OCI-LY3 (cell line): ENCODE measurements at regions not wholly inside any gene's neighbourhood (a gene's known extent, or its start where the extent isn't known, plus 50 kb on each side); places are given as distances from the start of the nearest gene placed in this dataset.

ENCODE experiments used
- EZH2phosphoT487 ChIP-seq: fragments of 200-600 bp; shearing (Covaris generic); IDR thresholded peaks from 2 replicates; pipeline ENCODE4 v1.6.1; 2018; ENCODE audit warnings: antibody characterized with exemption, mixed run types, low read depth
- TF ChIP-seq, protein P1 (sequence below): fragments of 200-600, 300-600 bp; sonication (generic); IDR thresholded peaks from 2 replicates; pipeline ENCODE4 v1.5.1; 2014; ENCODE audit warnings: antibody characterized with exemption, low read length, low read depth

DNA sequence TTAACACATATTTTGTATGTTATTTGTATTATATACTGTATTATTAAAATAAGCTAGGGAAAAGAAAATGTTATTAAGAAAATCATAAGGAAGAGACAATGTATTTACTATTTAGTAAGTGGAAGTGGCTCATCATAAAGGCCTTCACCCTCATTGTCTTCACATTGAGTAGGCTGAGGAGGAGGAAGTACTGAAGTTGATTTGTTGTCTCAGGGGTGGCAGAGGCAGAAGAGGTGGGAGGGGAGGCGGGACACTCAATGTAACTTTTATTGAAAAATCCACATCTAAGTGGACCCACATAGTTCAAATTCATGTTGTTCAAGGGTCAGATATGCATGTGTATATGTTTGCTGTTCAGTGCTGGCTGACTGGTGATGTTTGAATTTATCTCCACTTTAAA is 210.2 kb upstream of the CITED2 start:
- TF ChIP-seq, protein P1, sequence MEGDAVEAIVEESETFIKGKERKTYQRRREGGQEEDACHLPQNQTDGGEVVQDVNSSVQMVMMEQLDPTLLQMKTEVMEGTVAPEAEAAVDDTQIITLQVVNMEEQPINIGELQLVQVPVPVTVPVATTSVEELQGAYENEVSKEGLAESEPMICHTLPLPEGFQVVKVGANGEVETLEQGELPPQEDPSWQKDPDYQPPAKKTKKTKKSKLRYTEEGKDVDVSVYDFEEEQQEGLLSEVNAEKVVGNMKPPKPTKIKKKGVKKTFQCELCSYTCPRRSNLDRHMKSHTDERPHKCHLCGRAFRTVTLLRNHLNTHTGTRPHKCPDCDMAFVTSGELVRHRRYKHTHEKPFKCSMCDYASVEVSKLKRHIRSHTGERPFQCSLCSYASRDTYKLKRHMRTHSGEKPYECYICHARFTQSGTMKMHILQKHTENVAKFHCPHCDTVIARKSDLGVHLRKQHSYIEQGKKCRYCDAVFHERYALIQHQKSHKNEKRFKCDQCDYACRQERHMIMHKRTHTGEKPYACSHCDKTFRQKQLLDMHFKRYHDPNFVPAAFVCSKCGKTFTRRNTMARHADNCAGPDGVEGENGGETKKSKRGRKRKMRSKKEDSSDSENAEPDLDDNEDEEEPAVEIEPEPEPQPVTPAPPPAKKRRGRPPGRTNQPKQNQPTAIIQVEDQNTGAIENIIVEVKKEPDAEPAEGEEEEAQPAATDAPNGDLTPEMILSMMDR = no peak
- no peak for TF ChIP-seq EZH2phosphoT487
